Calu3 (cell line): ENCODE measurements at regions not wholly inside any gene's neighbourhood (a gene's known extent, or its start where the extent isn't known, plus 50 kb on each side); places are given as distances from the start of the nearest gene placed in this dataset.

Experiments
- BruUV-seq: library from RNA; stranded (reverse); fragments of 400-500 nt; replicated peaks from 2 replicates; lab custom pipeline; 2021; lab: Mats Ljungman, UMichigan
- CTCF ChIA-PET: fragments of 300-600 bp; sonication (Branson Sonifier 250); formaldehyde crosslinking; loops from one replicate; lab custom pipeline; 2022; ENCODE audit warnings: antibody characterized with exemption; lab: Charles Lee
- DNase-seq: peaks from one replicate; pipeline ENCODE4 v3.0.0; 2022
- H3K27ac Mint-ChIP-seq: one replicate; pipeline ENCODE4 v1.8.0; 2022; ENCODE audit warnings: mixed read lengths; ENCODE audit not compliant: unreplicated experiment
- H3K27me3 Mint-ChIP-seq: one replicate; pipeline ENCODE4 v1.8.0; 2022; ENCODE audit warnings: mixed read lengths; ENCODE audit not compliant: unreplicated experiment
- H3K36me3 Mint-ChIP-seq: one replicate; pipeline ENCODE4 v1.8.0; 2022; ENCODE audit warnings: mild to moderate bottlenecking, moderate library complexity, mixed read lengths; ENCODE audit not compliant: insufficient read depth, unreplicated experiment
- H3K4me1 Mint-ChIP-seq: one replicate; pipeline ENCODE4 v1.8.0; 2022; ENCODE audit warnings: mild to moderate bottlenecking, low read depth, mixed read lengths; ENCODE audit not compliant: unreplicated experiment
- H3K4me3 Mint-ChIP-seq: one replicate; pipeline ENCODE4 v1.8.0; 2022; ENCODE audit warnings: mild to moderate bottlenecking, low read depth, moderate library complexity, mixed read lengths; ENCODE audit not compliant: unreplicated experiment
- H3K9me3 Mint-ChIP-seq: one replicate; pipeline ENCODE4 v1.8.0; 2022; ENCODE audit warnings: low read depth, mixed read lengths; ENCODE audit not compliant: unreplicated experiment
- CTCF ChIP-seq: fragments of 200-600 bp; IDR thresholded peaks from one replicate; pipeline ENCODE4 v1.8.0; 2022; ENCODE audit warnings: antibody characterized with exemption; ENCODE audit not compliant: unreplicated experiment
- intact Hi-C: fragments of 100-400 bp; cut with micrococcal nuclease; formaldehyde crosslinking; loops from one replicate; pipeline ENCODE4 v1.10.0; 2022; ENCODE audit not compliant: unreplicated experiment

DNA sequence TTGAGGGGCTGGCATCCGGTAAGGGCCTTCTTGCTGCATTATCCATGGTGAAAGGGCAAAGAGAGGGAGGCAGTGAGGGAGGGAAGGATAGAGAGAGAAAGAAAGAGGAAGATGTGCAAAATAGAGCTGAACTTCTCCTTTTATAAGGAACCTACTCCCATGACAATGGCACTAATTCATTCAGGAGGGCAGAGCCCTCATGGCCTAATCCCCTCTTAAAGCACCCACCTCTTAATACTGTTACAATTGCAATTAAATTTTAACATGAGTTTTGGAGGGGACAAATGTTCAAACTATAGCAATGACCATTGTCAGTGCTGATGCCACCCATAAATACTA is 60.2 kb downstream of the CXCR4 start:
- no peak overlapping the region for H3K27ac Mint-ChIP-seq

GRCh38 chr2:136057023-136057801 is 60.7 kb downstream of the CXCR4 start:
- no peaks in the 10 kb centered on the region for H3K27me3 Mint-ChIP-seq
- CTCF ChIA-PET = no interaction called here
- DNase-seq = no peak
- no peak overlapping the region for H3K4me3 Mint-ChIP-seq
- H3K9me3 Mint-ChIP-seq = peaks cover 6% of the 10 kb centered on the region
- TF ChIP-seq CTCF = no peak
- H3K36me3 Mint-ChIP-seq = no peaks in the 10 kb centered on the region
- H3K4me1 Mint-ChIP-seq = no peaks in the 10 kb centered on the region
- intact Hi-C loops = no loop called here
- BruUV-seq = no TSS peak
- no peak overlapping the region for H3K27ac Mint-ChIP-seq

More for the DNA sequence above, 60.2 kb downstream of the CXCR4 start:
- Mint-ChIP-seq H3K27me3 (no peaks in the 10 kb centered on the region), H3K4me3 (no peak overlapping the region), H3K4me1 (no peaks in the 10 kb centered on the region), H3K9me3 (peaks cover 11% of the 10 kb centered on the region), H3K36me3 (no peaks in the 10 kb centered on the region)
- no peak for DNase-seq
- BruUV-seq = no TSS peak
- intact Hi-C loops = no loop called here
- CTCF ChIA-PET = interaction anchor here (0.6 kb wide), 1 partner anchor 574 kb away, joined by 3 read pairs; no protein-coding TSS in a partner anchor
- TF ChIP-seq CTCF = no peak

GRCh38 chr2:136055929-136056688 is 61.8 kb downstream of the CXCR4 start:
- Mint-ChIP-seq H3K4me3 (no peak overlapping the region), H3K27me3 (no peaks in the 10 kb centered on the region), H3K36me3 (no peaks in the 10 kb centered on the region), H3K27ac (no peak overlapping the region), H3K9me3 (no peaks in the 10 kb centered on the region), H3K4me1 (no peaks in the 10 kb centered on the region)
- TF ChIP-seq CTCF = no peak
- BruUV-seq = no TSS peak
- no peak for DNase-seq
- CTCF ChIA-PET = no interaction called here
- intact Hi-C loops = no loop called here

- TF ChIP-seq CTCF = no peak
- Mint-ChIP-seq H3K27me3 (no peaks in the 10 kb centered on the region), H3K9me3 (no peaks in the 10 kb centered on the region), H3K4me1 (no peaks in the 10 kb centered on the region), H3K27ac (no peak overlapping the region), H3K36me3 (no peaks in the 10 kb centered on the region), H3K4me3 (no peak overlapping the region)
- no peak for DNase-seq
- BruUV-seq = no TSS peak
- CTCF ChIA-PET = interaction anchor here (0.7 kb wide), 1 partner anchor 322 kb away, joined by 3 read pairs; no protein-coding TSS in a partner anchor
- intact Hi-C loops = no loop called here
Measured at GRCh38 chr2:136054856-136055255, 63.1 kb downstream of the CXCR4 start.
